Right lobe of liver (tissue), 4 donors: ENCODE measurements at regions not wholly inside any gene's neighbourhood (a gene's known extent, or its start where the extent isn't known, plus 50 kb on each side); places are given as distances from the start of the nearest gene placed in this dataset.

Source experiments
- CTCF ChIP-seq, 4 donors: fragments of 200-600 bp in 3 of 4; fragments of 450-650 bp in 1 of 4; IDR thresholded peaks; one replicate each; pipeline versions ENCODE4 v1.5.1 to v1.8.0; 2016 to 2022; ENCODE audit warnings: antibody characterized with exemption in 4 of 4, mild to moderate bottlenecking in 2 of 4
- POLR2A ChIP-seq: fragments of 450-650 bp; IDR thresholded peaks from one replicate; pipeline ENCODE4 v1.6.1; 2017; ENCODE audit warnings: antibody characterized with exemption, mild to moderate bottlenecking
- donor health status: DM: no; HTN: no; CAD: no.
- donor health status: DM: no; HTN: no; CAD: no.
- donor health status: DM: no; HTN: yes; CAD: no.

GRCh38 chr2:211138551-211138950 lies 582.2 kb downstream of the CPS1 start:
- TF ChIP-seq POLR2A = no peak
- TF ChIP-seq CTCF (IDR thresholded peaks at IDR 0.05) = no peak
